Erythroblast (primary cell): ENCODE measurements at regions not wholly inside any gene's neighbourhood (a gene's known extent, or its start where the extent isn't known, plus 50 kb on each side); places are given as distances from the start of the nearest gene placed in this dataset.

Experiments used
- GATA1 ChIP-seq: IDR thresholded peaks from 2 replicates; pipeline ENCODE4 v1.6.1; 2011; ENCODE audit warnings: low read depth, mild to moderate bottlenecking, control low read depth, low read length, moderate library complexity
- POLR2A ChIP-seq: IDR thresholded peaks from 2 replicates; pipeline ENCODE4 v1.6.1; 2011; ENCODE audit warnings: mild to moderate bottlenecking, low read length

DNA sequence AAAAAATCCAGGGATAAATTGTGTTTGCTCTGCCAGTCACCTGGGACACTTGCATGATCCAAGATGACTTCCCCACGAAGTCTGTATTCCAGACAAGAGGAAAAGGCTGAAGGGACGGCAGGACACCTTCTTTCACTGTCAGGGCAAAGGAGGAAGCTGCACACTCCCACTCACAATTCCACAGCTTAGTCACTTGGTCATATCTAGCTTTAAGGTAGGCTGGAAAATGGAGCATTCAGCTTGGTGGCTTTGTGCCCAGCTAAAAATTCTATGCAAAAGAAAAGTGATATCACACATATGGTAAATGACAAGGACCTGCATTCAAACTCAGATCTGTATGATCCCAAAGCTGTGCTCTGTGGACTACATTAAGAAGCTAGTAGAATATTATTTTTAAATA, 109.2 kb upstream of the TPM1 start:
- TF ChIP-seq POLR2A = no peak
- TF ChIP-seq GATA1 = no peak
